Liver (tissue), 8 donors: ENCODE measurements at regions not wholly inside any gene's neighbourhood (a gene's known extent, or its start where the extent isn't known, plus 50 kb on each side); places are given as distances from the start of the nearest gene placed in this dataset.

Experiments
- DNase-seq: peaks from one replicate; pipeline ENCODE4 v3.0.0-alpha.2; 2017; ENCODE audit warnings: low spot score
- H3K27ac ChIP-seq, 2 donors: one replicate each; pipeline ENCODE4 v1.7.0; 2013; ENCODE audit warnings: inconsistent platforms in 2 of 2, low read length in 2 of 2, control low read depth in 1 of 2, low read depth in 1 of 2, mild to moderate bottlenecking in 1 of 2
- H3K27me3 ChIP-seq, 4 donors: one replicate each; pipeline versions ENCODE4 v1.6.1 to v1.7.0; 2013; ENCODE audit warnings: low read length in 3 of 4, inconsistent platforms in 1 of 4, mild to moderate bottlenecking in 1 of 4, moderate library complexity in 1 of 4; ENCODE audit not compliant: control insufficient read depth in 4 of 4, insufficient read depth in 4 of 4
- H3K36me3 ChIP-seq, 4 donors: one replicate each; pipeline versions ENCODE4 v1.6.1 to v1.7.0; 2013; ENCODE audit warnings: low read length in 3 of 4, mild to moderate bottlenecking in 3 of 4, low read depth in 1 of 4, moderate library complexity in 1 of 4; ENCODE audit not compliant: control insufficient read depth in 4 of 4, insufficient read depth in 3 of 4
- H3K4me1 ChIP-seq, 4 donors: one replicate each; pipeline versions ENCODE4 v1.6.1 to v1.7.0; 2013; ENCODE audit warnings: low read length in 3 of 4, mild to moderate bottlenecking in 3 of 4, moderate library complexity in 1 of 4; ENCODE audit not compliant: control insufficient read depth in 4 of 4, insufficient read depth in 4 of 4
- H3K4me3 ChIP-seq, 3 donors: one replicate each; pipeline versions ENCODE4 v1.6.1 to v1.7.0; 2013; ENCODE audit warnings: low read length in 3 of 3, control low read depth in 1 of 3, low read depth in 1 of 3, mild to moderate bottlenecking in 1 of 3
- H3K9ac ChIP-seq, 2 donors: one replicate each; pipeline ENCODE4 v1.7.0; 2013; ENCODE audit warnings: low read length in 2 of 2, mild to moderate bottlenecking in 2 of 2, moderate library complexity in 2 of 2, control low read depth in 1 of 2, low read depth in 1 of 2
- H3K9me3 ChIP-seq, 4 donors: one replicate each; pipeline versions ENCODE4 v1.6.1 to v1.7.0; 2013; ENCODE audit warnings: low read length in 3 of 4; ENCODE audit not compliant: control insufficient read depth in 4 of 4
- ATF3 ChIP-seq: IDR thresholded peaks from 2 replicates; pipeline ENCODE4 v1.6.1; 2016; ENCODE audit warnings: antibody characterized with exemption
- CTCF ChIP-seq: fragments of 150-350 bp; IDR thresholded peaks from 2 replicates; pipeline ENCODE4 v1.5.1; 2017; ENCODE audit warnings: improper control_type of control experiment, low read depth, low read length; ENCODE audit not compliant: missing input control
- EGR1 ChIP-seq, 2 donors: IDR thresholded peaks; 2 replicates each; pipeline ENCODE4 v1.6.1; 2016 to 2018; ENCODE audit warnings: antibody characterized with exemption in 2 of 2, low read depth in 2 of 2
- FOXA1 ChIP-seq: IDR thresholded peaks from 2 replicates; pipeline ENCODE4 v1.6.1; 2016; ENCODE audit warnings: antibody characterized with exemption
- FOXA2 ChIP-seq: IDR thresholded peaks from 2 replicates; pipeline ENCODE4 v1.6.1; 2016; ENCODE audit warnings: antibody characterized with exemption
- GABPA ChIP-seq, 2 donors: IDR thresholded peaks in 1 of 2; conservative IDR thresholded peaks in 1 of 2; 2 replicates each; pipeline ENCODE4 v1.6.1; 2016; ENCODE audit warnings: antibody characterized with exemption in 2 of 2, mild to moderate bottlenecking in 1 of 2, moderate library complexity in 1 of 2
- HNF4A ChIP-seq, 2 donors: conservative IDR thresholded peaks; 2 replicates each; pipeline ENCODE4 v1.6.1; 2016; ENCODE audit warnings: antibody characterized with exemption in 2 of 2, mild to moderate bottlenecking in 2 of 2
- HNF4G ChIP-seq: IDR thresholded peaks from 2 replicates; pipeline ENCODE4 v1.6.1; 2016; ENCODE audit warnings: antibody characterized with exemption
- JUND ChIP-seq, 2 donors: IDR thresholded peaks; 2 replicates each; pipeline ENCODE4 v1.6.1; 2016; ENCODE audit warnings: antibody characterized with exemption in 2 of 2
- MAX ChIP-seq: IDR thresholded peaks from 2 replicates; pipeline ENCODE4 v1.6.1; 2016; ENCODE audit warnings: antibody characterized with exemption
- RAD21 ChIP-seq, 2 donors: IDR thresholded peaks; 2 replicates each; pipeline ENCODE4 v1.6.1; 2016; ENCODE audit warnings: antibody characterized with exemption in 2 of 2, mild to moderate bottlenecking in 2 of 2
- REST ChIP-seq: IDR thresholded peaks from 2 replicates; pipeline ENCODE4 v1.6.1; 2016; ENCODE audit warnings: antibody characterized with exemption, mild to moderate bottlenecking
- RXRA ChIP-seq, 2 donors: IDR thresholded peaks; 2 replicates each; pipeline ENCODE4 v1.6.1; 2017 to 2018; ENCODE audit warnings: antibody characterized with exemption in 2 of 2, mild to moderate bottlenecking in 1 of 2
- SP1 ChIP-seq: IDR thresholded peaks from 2 replicates; pipeline ENCODE4 v1.6.1; 2018; ENCODE audit warnings: antibody characterized with exemption, mild to moderate bottlenecking
- TAF1 ChIP-seq: conservative IDR thresholded peaks from 2 replicates; pipeline ENCODE4 v1.6.1; 2016; ENCODE audit warnings: antibody characterized with exemption, mild to moderate bottlenecking
- YY1 ChIP-seq: IDR thresholded peaks from 2 replicates; pipeline ENCODE4 v1.6.1; 2016; ENCODE audit warnings: antibody characterized with exemption, mild to moderate bottlenecking
- ZBTB33 ChIP-seq: IDR thresholded peaks from 2 replicates; pipeline ENCODE4 v1.6.1; 2016; ENCODE audit warnings: antibody characterized with exemption
- WGBS: extraction: QIAGEN DNeasy Blood & Tissue Kit; methylation state at CpG from one replicate; pipeline ENCODE4 v1.1.7; 2013; 5-methylcytosine and 5-hydroxymethylcytosine counted together
- donor health status: healthy.
- donor health status: healthy.
- donor health status: healthy.
- donor health status: healthy.
- donor health status: healthy.

GRCh38 chr12:76247026-76247646, 101.1 kb downstream of the BBS10 start:
- H3K27ac ChIP-seq, result no peak overlapping the region
- no peaks in the 10 kb centered on the region for H3K9me3 ChIP-seq
- no peak for DNase-seq
- H3K9ac ChIP-seq, result no peak overlapping the region
- 71% methylated on average over 4 of the region's 4 CpGs for WGBS
- TF ChIP-seq YY1, result no peak
- TF ChIP-seq CTCF, result no peak
- TF ChIP-seq GABPA (IDR thresholded peaks at IDR 0.05 in 1 of 2, conservative IDR thresholded peaks at IDR 0.05 in 1 of 2), result no peak
- TF ChIP-seq RXRA (IDR thresholded peaks at IDR 0.05), result no peak
- no peak for TF ChIP-seq SP1
- TF ChIP-seq TAF1, result no peak
- TF ChIP-seq FOXA1, result no peak
- TF ChIP-seq FOXA2, result no peak
- no peak for TF ChIP-seq HNF4A (conservative IDR thresholded peaks at IDR 0.05)
- TF ChIP-seq RAD21 (IDR thresholded peaks at IDR 0.05), result no peak
- no peaks in the 10 kb centered on the region for H3K36me3 ChIP-seq
- H3K4me1 ChIP-seq, result peaks cover 1 to 24% (median 15%) of the 10 kb centered on the region in 4 donors
- H3K4me3 ChIP-seq, result no peak overlapping the region
- no peaks in the 10 kb centered on the region for H3K27me3 ChIP-seq

GRCh38 chr12:76246611-76247010, 101.6 kb downstream of the BBS10 start:
- WGBS, result 66% methylated on average over 2 of the region's 2 CpGs
- H3K27ac ChIP-seq, result no peak overlapping the region
- DNase-seq, result no peak
- no peak for TF ChIP-seq HNF4A (conservative IDR thresholded peaks at IDR 0.05)
- TF ChIP-seq SP1, result no peak
- no peak for TF ChIP-seq MAX
- TF ChIP-seq JUND (IDR thresholded peaks at IDR 0.05), result no peak
- no peak for TF ChIP-seq FOXA2
- no peak for TF ChIP-seq REST
- no peak for TF ChIP-seq RXRA (IDR thresholded peaks at IDR 0.05)
- no peak for TF ChIP-seq EGR1 (IDR thresholded peaks at IDR 0.05; ENCODE audit: low read depth in 2 of 2)
- TF ChIP-seq GABPA (IDR thresholded peaks at IDR 0.05 in 1 of 2, conservative IDR thresholded peaks at IDR 0.05 in 1 of 2), result no peak
- no peak for TF ChIP-seq RAD21 (IDR thresholded peaks at IDR 0.05)
- no peak for TF ChIP-seq CTCF
- TF ChIP-seq FOXA1, result no peak
- TF ChIP-seq ZBTB33, result no peak
- TF ChIP-seq HNF4G, result no peak
- no peak for TF ChIP-seq ATF3
- no peaks in the 10 kb centered on the region for H3K27me3 ChIP-seq
- no peak overlapping the region for H3K9ac ChIP-seq
- H3K9me3 ChIP-seq, result no peaks in the 10 kb centered on the region
- H3K36me3 ChIP-seq, result no peaks in the 10 kb centered on the region
- H3K4me3 ChIP-seq, result no peak overlapping the region
- peaks cover 1 to 20% (median 15%) of the 10 kb centered on the region in 4 donors for H3K4me1 ChIP-seq
